NCI-H2227 treated with DMSO at 0.1 percent for 48 hours (cell line): ENCODE measurements at regions not wholly inside any gene's neighbourhood (a gene's known extent, or its start where the extent isn't known, plus 50 kb on each side); places are given as distances from the start of the nearest gene placed in this dataset.
"Not testable (repeated sequence)": the region's sequence is repeated elsewhere in the genome, so short reads cannot be mapped to it uniquely, and the experiment has no call there.

Experiments used
- DNase-seq: peaks from one replicate; lab custom pipeline; 2025; lab: John Stamatoyannopoulos, UW

GRCh38 chr22:22346401-22347107, 102.0 kb downstream of the VPREB1 start:
- no peak for DNase-seq

- no peak for DNase-seq
Measured at GRCh38 chr22:22348127-22348814, 103.7 kb downstream of the VPREB1 start.

GRCh38 chr22:22348815-22349454, 104.3 kb downstream of the VPREB1 start:
- DNase-seq: no peak

GRCh38 chr22:22349455-22349836, 104.9 kb downstream of the VPREB1 start:
- no peak for DNase-seq

- DNase-seq: no peak
Measured at GRCh38 chr22:22351366-22351765, 106.8 kb downstream of the VPREB1 start.

GRCh38 chr22:22352371-22352999, 107.9 kb downstream of the VPREB1 start:
- no peak for DNase-seq

- DNase-seq: no peak
Measured at GRCh38 chr22:22355096-22355834, 110.7 kb downstream of the VPREB1 start.

- peak; percentile 45 for DNase-seq
Measured at GRCh38 chr22:22357024-22357883, 112.7 kb downstream of the VPREB1 start.

- no peak for DNase-seq
Measured at GRCh38 chr22:22358152-22358551, 113.6 kb downstream of the VPREB1 start.

GRCh38 chr22:22358686-22359085, 114.1 kb downstream of the VPREB1 start:
- DNase-seq: no peak

- DNase-seq: no peak
Measured at GRCh38 chr22:22359465-22359864, 114.9 kb downstream of the VPREB1 start.

- no peak for DNase-seq
Measured at GRCh38 chr22:22360014-22360413, 115.4 kb downstream of the VPREB1 start.

- no peak for DNase-seq
Measured at GRCh38 chr22:22362311-22362710, 117.7 kb downstream of the VPREB1 start.

GRCh38 chr22:22362936-22363335, 118.3 kb downstream of the VPREB1 start:
- no peak for DNase-seq

GRCh38 chr22:22364207-22364606, 119.6 kb downstream of the VPREB1 start:
- no peak for DNase-seq

GRCh38 chr22:22366537-22366936, 122.0 kb downstream of the VPREB1 start:
- no peak for DNase-seq

- DNase-seq: no peak
Measured at GRCh38 chr22:22368516-22368915, 123.9 kb downstream of the VPREB1 start.

- DNase-seq: not testable (repeated sequence)
Measured at GRCh38 chr22:22369219-22369963, 124.8 kb downstream of the VPREB1 start.

- DNase-seq: no peak
Measured at GRCh38 chr22:22369964-22370270, 125.3 kb downstream of the VPREB1 start.

GRCh38 chr22:22371031-22371541, 126.5 kb downstream of the VPREB1 start:
- no peak for DNase-seq
